GM12878 (cell line): ENCODE measurements at regions not wholly inside any gene's neighbourhood (a gene's known extent, or its start where the extent isn't known, plus 50 kb on each side); places are given as distances from the start of the nearest gene placed in this dataset.

ENCODE experiments used
- ATAC-seq: fragments of 200-7000 bp; cut with Tn5 transposase; 3 replicates; pipeline ENCODE4 v1.9.1; 2020; ENCODE audit warnings: mild to moderate bottlenecking, moderate library complexity
- BruUV-seq: library from RNA; stranded (reverse); fragments of 400-500 nt; replicated peaks from 2 replicates; lab custom pipeline; 2021; lab: Mats Ljungman, UMichigan
- CTCF ChIA-PET: fragments of 300-600 bp; sonication (Branson Sonifier 250); formaldehyde crosslinking; extraction: SDS; loops from one replicate; lab custom pipeline; 2021; ENCODE audit warnings: inconsistent platforms; lab: Yijun Ruan, JAX
- POLR2A ChIA-PET: fragments of 350-600 bp; formaldehyde crosslinking; extraction: SDS; loops from one replicate; lab custom pipeline; 2021; ENCODE audit warnings: inconsistent platforms; lab: Charles Lee
- RAD21 ChIA-PET: fragments of 300-600 bp; sonication (Branson Sonifier 250); formaldehyde crosslinking; loops from one replicate; lab custom pipeline; 2023; ENCODE audit warnings: antibody characterized with exemption; ENCODE audit not compliant: unreplicated experiment; lab: Charles Lee
- SMC1A ChIA-PET: fragments of 300-600 bp; sonication (Branson Sonifier 250); formaldehyde crosslinking; loops from one replicate; lab custom pipeline; 2023; ENCODE audit not compliant: unreplicated experiment, uncharacterized antibody; lab: Charles Lee
- DNase-seq: peaks from one replicate; pipeline ENCODE4 v3.0.0-alpha.2; 2011; ENCODE audit warnings: low read depth, low spot score
- FAIRE-seq: peaks from 3 replicates; lab custom pipeline; 2011; peaks lifted over from hg19 to GRCh38; lab: Jason Lieb, UNC
- H2AFZ ChIP-seq: 2 replicates; pipeline ENCODE4 v1.6.0; 2011; ENCODE audit warnings: low read depth, low read length, control low read depth; ENCODE audit not compliant: control insufficient read depth
- H3K27ac ChIP-seq: 2 replicates; pipeline ENCODE4 v1.5.1; 2011; ENCODE audit warnings: control low read depth; ENCODE audit not compliant: control insufficient read depth, insufficient read depth
- H3K27me3 ChIP-seq, 2 experiments: replicated peaks in 1 of 2; 2 replicates each; pipeline versions ENCODE4 v1.6.0 to v1.6.1; 2011; ENCODE audit warnings: low read length in 1 of 2; ENCODE audit not compliant: control insufficient read depth in 2 of 2, insufficient read depth in 2 of 2
- H3K36me3 ChIP-seq, 2 experiments: 2 replicates each; pipeline ENCODE4 v1.5.1; 2011; ENCODE audit warnings: low read length in 1 of 2; ENCODE audit not compliant: control insufficient read depth in 2 of 2, insufficient read depth in 2 of 2
- H3K4me1 ChIP-seq: 2 replicates; pipeline ENCODE4 v1.6.1; 2011; ENCODE audit warnings: mild to moderate bottlenecking, low read length, moderate library complexity, mixed read lengths; ENCODE audit not compliant: control insufficient read depth, insufficient read depth
- H3K4me2 ChIP-seq: 2 replicates; pipeline ENCODE4 v1.6.0; 2011; ENCODE audit warnings: control low read depth; ENCODE audit not compliant: control insufficient read depth, insufficient read depth
- H3K4me3 ChIP-seq: fragments of 200-600 bp; sonication (generic); 2 replicates; pipeline ENCODE4 v1.5.1; 2016
- H3K79me2 ChIP-seq: 2 replicates; pipeline ENCODE4 v1.6.0; 2011; ENCODE audit warnings: low read length; ENCODE audit not compliant: control insufficient read depth, insufficient read depth
- H3K9ac ChIP-seq: 2 replicates; pipeline ENCODE4 v1.8.0; 2011; ENCODE audit warnings: low read length, control low read depth, mixed read lengths; ENCODE audit not compliant: control insufficient read depth, insufficient read depth
- H3K9me3 ChIP-seq: replicated peaks from 3 replicates; pipeline ENCODE4 v1.5.1; 2011; ENCODE audit warnings: mild to moderate bottlenecking, low read length; ENCODE audit not compliant: control insufficient read depth, insufficient read depth
- H4K20me1 ChIP-seq: 2 replicates; pipeline ENCODE4 v1.6.0; 2011; ENCODE audit not compliant: control insufficient read depth, insufficient read depth
- CBFB ChIP-seq: IDR thresholded peaks from 2 replicates; pipeline ENCODE4 v1.6.1; 2016; ENCODE audit warnings: antibody characterized with exemption, low read depth
- CHD4 ChIP-seq: fragments of 200-600 bp; sonication (generic); IDR thresholded peaks from 2 replicates; pipeline ENCODE4 v1.6.1; 2016; ENCODE audit warnings: mild to moderate bottlenecking
- FOXK2 ChIP-seq: fragments of 450-650 bp; IDR thresholded peaks from 2 replicates; pipeline ENCODE4 v1.6.1; 2017; ENCODE audit warnings: mild to moderate bottlenecking, moderate library complexity
- MTA3 ChIP-seq: IDR thresholded peaks from 2 replicates; pipeline ENCODE4 v1.6.1; 2012; ENCODE audit warnings: low read length, inconsistent platforms, borderline replicate concordance
- NFIC ChIP-seq: IDR thresholded peaks from 2 replicates; pipeline ENCODE4 v1.6.1; 2012; ENCODE audit warnings: low read depth, mild to moderate bottlenecking, inconsistent platforms, low read length, moderate library complexity
- WGBS: methylation state at CpG from one replicate; pipeline ENCODE4 v1.1.6; 2016; ENCODE audit warnings: low lambda C conversion rate; ENCODE audit not compliant: insufficient replicate concordance, insufficient coverage; ENCODE audit errors: missing lambda C conversion rate; 5-methylcytosine and 5-hydroxymethylcytosine counted together
- in situ Hi-C: fragments of 300-500 bp; cut with MboI; formaldehyde crosslinking; loops from 9 replicates; pipeline ENCODE4 v1.14.3; 2018; ENCODE audit warnings: mixed read lengths
- intact Hi-C: fragments of 100-400 bp; cut with micrococcal nuclease; formaldehyde crosslinking; loops from one replicate; pipeline ENCODE4 v1.14.2; 2022; ENCODE audit not compliant: unreplicated experiment
- TF ChIP-seq, protein P1 (sequence below): IDR thresholded peaks from 2 replicates; pipeline ENCODE4 v1.6.1; 2012; ENCODE audit warnings: low read length, inconsistent platforms
- TF ChIP-seq, protein P2 (sequence below): fragments of 450-650 bp; IDR thresholded peaks from 2 replicates; pipeline ENCODE4 v1.6.1; 2017; ENCODE audit warnings: mild to moderate bottlenecking, low read depth, inconsistent platforms; ENCODE audit not compliant: poor library complexity, severe bottlenecking
- TF ChIP-seq, protein P3 (sequence below): fragments of 450-650 bp; IDR thresholded peaks from 2 replicates; pipeline ENCODE4 v1.6.1; 2016; ENCODE audit warnings: mild to moderate bottlenecking
- TF ChIP-seq, protein P4 (sequence below): fragments of 450-650 bp; IDR thresholded peaks from 2 replicates; pipeline ENCODE4 v1.6.1; 2016; ENCODE audit warnings: mild to moderate bottlenecking
- TF ChIP-seq, protein P5 (sequence below): fragments of 450-650 bp; IDR thresholded peaks from 2 replicates; pipeline ENCODE4 v1.6.1; 2017; ENCODE audit warnings: borderline replicate concordance

DNA sequence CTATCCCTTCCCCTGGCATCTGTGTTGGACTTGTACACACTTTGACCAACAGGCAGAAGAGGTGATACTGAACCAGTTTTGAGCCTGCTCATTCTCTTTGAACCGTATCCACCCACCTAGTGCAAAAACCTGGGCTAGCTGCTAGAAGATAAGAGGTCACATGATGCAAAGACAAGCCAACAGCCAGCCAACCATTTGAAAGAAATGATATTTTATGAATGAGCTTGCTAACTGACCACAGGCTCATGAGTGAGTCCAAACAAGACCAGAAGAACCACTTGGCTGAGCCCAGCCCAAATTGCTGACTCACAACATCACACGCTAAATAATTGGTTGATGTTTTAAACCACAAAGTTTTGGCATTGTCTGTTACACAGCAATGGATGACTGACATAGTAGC is 74.0 kb upstream of the CTNNB1 start:
- Histone ChIP-seq H3K36me3 (no peaks in the 10 kb centered on the region), H3K79me2 (no peaks in the 10 kb centered on the region), H2AFZ (no peak overlapping the region), H3K27me3 (no peaks in the 10 kb centered on the region), H3K4me1 (no peaks in the 10 kb centered on the region), H3K27ac (no peak overlapping the region), H3K4me2 (no peak overlapping the region), H3K9ac (no peak overlapping the region), H4K20me1 (no peaks in the 10 kb centered on the region), H3K9me3 (peaks cover 1% of the 10 kb centered on the region; the same call in 2 of the 3 replicates), H3K4me3 (no peak overlapping the region)
- in situ Hi-C loops (no loop called here), intact Hi-C loops (no loop called here)
- BruUV-seq: no TSS peak
- ChIA-PET CTCF (no interaction called here), POLR2A (no interaction called here), SMC1A (no interaction called here), RAD21 (no interaction called here)
- DNase-seq (no peak), FAIRE-seq (no peak), ATAC-seq (no peak)
- TF ChIP-seq, protein P1, sequence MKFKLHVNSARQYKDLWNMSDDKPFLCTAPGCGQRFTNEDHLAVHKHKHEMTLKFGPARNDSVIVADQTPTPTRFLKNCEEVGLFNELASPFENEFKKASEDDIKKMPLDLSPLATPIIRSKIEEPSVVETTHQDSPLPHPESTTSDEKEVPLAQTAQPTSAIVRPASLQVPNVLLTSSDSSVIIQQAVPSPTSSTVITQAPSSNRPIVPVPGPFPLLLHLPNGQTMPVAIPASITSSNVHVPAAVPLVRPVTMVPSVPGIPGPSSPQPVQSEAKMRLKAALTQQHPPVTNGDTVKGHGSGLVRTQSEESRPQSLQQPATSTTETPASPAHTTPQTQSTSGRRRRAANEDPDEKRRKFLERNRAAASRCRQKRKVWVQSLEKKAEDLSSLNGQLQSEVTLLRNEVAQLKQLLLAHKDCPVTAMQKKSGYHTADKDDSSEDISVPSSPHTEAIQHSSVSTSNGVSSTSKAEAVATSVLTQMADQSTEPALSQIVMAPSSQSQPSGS: no peak
- no peak for TF ChIP-seq CBFB
- WGBS: 12% methylated on average over 2 of the region's 2 CpGs

DNA sequence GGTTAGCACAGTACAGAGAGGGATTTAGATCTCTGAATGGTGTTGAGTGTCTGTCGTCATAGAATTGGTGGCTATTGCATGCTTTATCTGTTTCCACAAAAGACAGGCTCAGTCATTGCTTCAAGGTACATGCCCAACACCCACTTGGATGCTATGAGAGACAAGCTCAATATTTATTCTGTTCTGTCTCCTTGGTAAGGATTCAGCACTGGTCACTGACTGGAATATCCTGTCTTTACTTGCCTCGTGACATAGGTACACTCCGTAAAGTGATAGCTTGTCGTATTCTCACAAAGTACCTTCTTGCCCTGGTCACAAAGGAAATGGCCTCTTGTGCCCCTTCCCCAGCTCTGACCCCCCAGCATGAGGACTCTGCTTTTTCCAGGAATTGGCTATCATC is 72.8 kb upstream of the CTNNB1 start:
- ChIA-PET CTCF (no interaction called here), SMC1A (interaction anchor here (0.6 kb wide), 1 partner anchor 463 kb away, joined by 3 read pairs; no protein-coding TSS in a partner anchor), RAD21 (no interaction called here), POLR2A (no interaction called here)
- no peak overlapping the region for H3K4me2 ChIP-seq
- no peak overlapping the region for H2AFZ ChIP-seq
- BruUV-seq: no TSS peak
- in situ Hi-C loops: no loop called here
- H4K20me1 ChIP-seq: no peaks in the 10 kb centered on the region
- no peak overlapping the region for H3K9ac ChIP-seq
- intact Hi-C loops: no loop called here
- H3K79me2 ChIP-seq: no peaks in the 10 kb centered on the region
- FAIRE-seq (no peak), ATAC-seq (no peak), DNase-seq (no peak)
- H3K9me3 ChIP-seq: peaks cover 1% of the 10 kb centered on the region; the same call in 2 of the 3 replicates
- H3K27ac ChIP-seq: no peak overlapping the region
- H3K4me1 ChIP-seq: no peaks in the 10 kb centered on the region
- WGBS: 75% methylated on average over 4 of the region's 4 CpGs
- H3K4me3 ChIP-seq: no peak overlapping the region
- no peaks in the 10 kb centered on the region for H3K36me3 ChIP-seq
- no peaks in the 10 kb centered on the region for H3K27me3 ChIP-seq
- TF ChIP-seq, protein P2, sequence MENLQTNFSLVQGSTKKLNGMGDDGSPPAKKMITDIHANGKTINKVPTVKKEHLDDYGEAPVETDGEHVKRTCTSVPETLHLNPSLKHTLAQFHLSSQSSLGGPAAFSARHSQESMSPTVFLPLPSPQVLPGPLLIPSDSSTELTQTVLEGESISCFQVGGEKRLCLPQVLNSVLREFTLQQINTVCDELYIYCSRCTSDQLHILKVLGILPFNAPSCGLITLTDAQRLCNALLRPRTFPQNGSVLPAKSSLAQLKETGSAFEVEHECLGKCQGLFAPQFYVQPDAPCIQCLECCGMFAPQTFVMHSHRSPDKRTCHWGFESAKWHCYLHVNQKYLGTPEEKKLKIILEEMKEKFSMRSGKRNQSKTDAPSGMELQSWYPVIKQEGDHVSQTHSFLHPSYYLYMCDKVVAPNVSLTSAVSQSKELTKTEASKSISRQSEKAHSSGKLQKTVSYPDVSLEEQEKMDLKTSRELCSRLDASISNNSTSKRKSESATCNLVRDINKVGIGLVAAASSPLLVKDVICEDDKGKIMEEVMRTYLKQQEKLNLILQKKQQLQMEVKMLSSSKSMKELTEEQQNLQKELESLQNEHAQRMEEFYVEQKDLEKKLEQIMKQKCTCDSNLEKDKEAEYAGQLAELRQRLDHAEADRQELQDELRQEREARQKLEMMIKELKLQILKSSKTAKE: no peak
- TF ChIP-seq, protein P3, sequence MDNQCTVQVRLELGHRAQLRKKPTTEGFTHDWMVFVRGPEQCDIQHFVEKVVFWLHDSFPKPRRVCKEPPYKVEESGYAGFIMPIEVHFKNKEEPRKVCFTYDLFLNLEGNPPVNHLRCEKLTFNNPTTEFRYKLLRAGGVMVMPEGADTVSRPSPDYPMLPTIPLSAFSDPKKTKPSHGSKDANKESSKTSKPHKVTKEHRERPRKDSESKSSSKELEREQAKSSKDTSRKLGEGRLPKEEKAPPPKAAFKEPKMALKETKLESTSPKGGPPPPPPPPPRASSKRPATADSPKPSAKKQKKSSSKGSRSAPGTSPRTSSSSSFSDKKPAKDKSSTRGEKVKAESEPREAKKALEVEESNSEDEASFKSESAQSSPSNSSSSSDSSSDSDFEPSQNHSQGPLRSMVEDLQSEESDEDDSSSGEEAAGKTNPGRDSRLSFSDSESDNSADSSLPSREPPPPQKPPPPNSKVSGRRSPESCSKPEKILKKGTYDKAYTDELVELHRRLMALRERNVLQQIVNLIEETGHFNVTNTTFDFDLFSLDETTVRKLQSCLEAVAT: no peak
- no peak for TF ChIP-seq CHD4
- TF ChIP-seq FOXK2: no peak
- TF ChIP-seq, protein P4, sequence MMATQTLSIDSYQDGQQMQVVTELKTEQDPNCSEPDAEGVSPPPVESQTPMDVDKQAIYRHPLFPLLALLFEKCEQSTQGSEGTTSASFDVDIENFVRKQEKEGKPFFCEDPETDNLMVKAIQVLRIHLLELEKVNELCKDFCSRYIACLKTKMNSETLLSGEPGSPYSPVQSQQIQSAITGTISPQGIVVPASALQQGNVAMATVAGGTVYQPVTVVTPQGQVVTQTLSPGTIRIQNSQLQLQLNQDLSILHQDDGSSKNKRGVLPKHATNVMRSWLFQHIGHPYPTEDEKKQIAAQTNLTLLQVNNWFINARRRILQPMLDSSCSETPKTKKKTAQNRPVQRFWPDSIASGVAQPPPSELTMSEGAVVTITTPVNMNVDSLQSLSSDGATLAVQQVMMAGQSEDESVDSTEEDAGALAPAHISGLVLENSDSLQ: no peak
- TF ChIP-seq, protein P5, sequence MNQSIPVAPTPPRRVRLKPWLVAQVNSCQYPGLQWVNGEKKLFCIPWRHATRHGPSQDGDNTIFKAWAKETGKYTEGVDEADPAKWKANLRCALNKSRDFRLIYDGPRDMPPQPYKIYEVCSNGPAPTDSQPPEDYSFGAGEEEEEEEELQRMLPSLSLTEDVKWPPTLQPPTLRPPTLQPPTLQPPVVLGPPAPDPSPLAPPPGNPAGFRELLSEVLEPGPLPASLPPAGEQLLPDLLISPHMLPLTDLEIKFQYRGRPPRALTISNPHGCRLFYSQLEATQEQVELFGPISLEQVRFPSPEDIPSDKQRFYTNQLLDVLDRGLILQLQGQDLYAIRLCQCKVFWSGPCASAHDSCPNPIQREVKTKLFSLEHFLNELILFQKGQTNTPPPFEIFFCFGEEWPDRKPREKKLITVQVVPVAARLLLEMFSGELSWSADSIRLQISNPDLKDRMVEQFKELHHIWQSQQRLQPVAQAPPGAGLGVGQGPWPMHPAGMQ: no peak
- no peak for TF ChIP-seq MTA3
- no peak for TF ChIP-seq NFIC
